Esophagus squamous epithelium (tissue), 4 donors: ENCODE measurements at regions not wholly inside any gene's neighbourhood (a gene's known extent, or its start where the extent isn't known, plus 50 kb on each side); places are given as distances from the start of the nearest gene placed in this dataset.

Source experiments
- POLR2A ChIP-seq, 4 donors: fragments of 450-650 bp; IDR thresholded peaks; one replicate each; pipeline ENCODE4 v1.6.1; 2017; ENCODE audit warnings: antibody characterized with exemption in 4 of 4, mild to moderate bottlenecking in 4 of 4, moderate library complexity in 3 of 4
- TF ChIP-seq, protein P1 (sequence below), 6 experiments: fragments of 450-650 bp in 4 of 6; fragments of 200-600 bp in 2 of 6; sonication (generic) in 2 of 6; IDR thresholded peaks; one replicate each; pipeline ENCODE4 v1.5.1; 2016 to 2019; ENCODE audit warnings: antibody characterized with exemption in 6 of 6, mild to moderate bottlenecking in 4 of 6, moderate library complexity in 4 of 6

- TF ChIP-seq, protein P1, sequence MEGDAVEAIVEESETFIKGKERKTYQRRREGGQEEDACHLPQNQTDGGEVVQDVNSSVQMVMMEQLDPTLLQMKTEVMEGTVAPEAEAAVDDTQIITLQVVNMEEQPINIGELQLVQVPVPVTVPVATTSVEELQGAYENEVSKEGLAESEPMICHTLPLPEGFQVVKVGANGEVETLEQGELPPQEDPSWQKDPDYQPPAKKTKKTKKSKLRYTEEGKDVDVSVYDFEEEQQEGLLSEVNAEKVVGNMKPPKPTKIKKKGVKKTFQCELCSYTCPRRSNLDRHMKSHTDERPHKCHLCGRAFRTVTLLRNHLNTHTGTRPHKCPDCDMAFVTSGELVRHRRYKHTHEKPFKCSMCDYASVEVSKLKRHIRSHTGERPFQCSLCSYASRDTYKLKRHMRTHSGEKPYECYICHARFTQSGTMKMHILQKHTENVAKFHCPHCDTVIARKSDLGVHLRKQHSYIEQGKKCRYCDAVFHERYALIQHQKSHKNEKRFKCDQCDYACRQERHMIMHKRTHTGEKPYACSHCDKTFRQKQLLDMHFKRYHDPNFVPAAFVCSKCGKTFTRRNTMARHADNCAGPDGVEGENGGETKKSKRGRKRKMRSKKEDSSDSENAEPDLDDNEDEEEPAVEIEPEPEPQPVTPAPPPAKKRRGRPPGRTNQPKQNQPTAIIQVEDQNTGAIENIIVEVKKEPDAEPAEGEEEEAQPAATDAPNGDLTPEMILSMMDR (IDR thresholded peaks at IDR 0.05) = no peak
- TF ChIP-seq POLR2A (IDR thresholded peaks at IDR 0.05) = no peak
These were observed 356.0 kb downstream of the ADAM29 start for GRCh38 chr4:175273995-175274753.
